Ecto neural progenitor cell (in vitro differentiated cells): ENCODE measurements at regions not wholly inside any gene's neighbourhood (a gene's known extent, or its start where the extent isn't known, plus 50 kb on each side); places are given as distances from the start of the nearest gene placed in this dataset.

ENCODE experiments used
- DNase-seq: peaks from one replicate; pipeline ENCODE4 v3.0.0-alpha.2; 2018; ENCODE audit warnings: low spot score

GRCh38 chr1:240672132-240672811 is 60.3 kb upstream of the GREM2 start:
- no peak for DNase-seq

DNA sequence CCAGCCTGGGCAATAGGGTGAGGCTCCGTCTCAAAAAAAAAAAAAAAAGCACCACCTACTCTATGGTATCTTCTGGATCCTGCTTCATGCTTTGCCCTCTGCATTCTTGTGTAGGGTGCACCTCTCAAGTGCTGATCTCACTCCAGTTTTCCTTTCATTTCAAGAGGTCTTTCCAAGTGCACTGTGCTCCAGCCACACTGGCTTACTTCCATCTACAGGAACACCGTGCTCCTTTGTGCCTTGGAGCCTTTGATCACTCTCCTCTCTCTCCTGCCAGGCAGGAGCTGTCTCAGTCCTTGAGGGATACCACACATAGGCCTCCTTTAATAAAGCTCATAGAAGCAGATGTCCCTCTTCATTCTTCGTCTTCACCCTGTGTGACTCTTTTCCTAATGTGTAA is 55.4 kb upstream of the GREM2 start:
- no peak for DNase-seq

DNA sequence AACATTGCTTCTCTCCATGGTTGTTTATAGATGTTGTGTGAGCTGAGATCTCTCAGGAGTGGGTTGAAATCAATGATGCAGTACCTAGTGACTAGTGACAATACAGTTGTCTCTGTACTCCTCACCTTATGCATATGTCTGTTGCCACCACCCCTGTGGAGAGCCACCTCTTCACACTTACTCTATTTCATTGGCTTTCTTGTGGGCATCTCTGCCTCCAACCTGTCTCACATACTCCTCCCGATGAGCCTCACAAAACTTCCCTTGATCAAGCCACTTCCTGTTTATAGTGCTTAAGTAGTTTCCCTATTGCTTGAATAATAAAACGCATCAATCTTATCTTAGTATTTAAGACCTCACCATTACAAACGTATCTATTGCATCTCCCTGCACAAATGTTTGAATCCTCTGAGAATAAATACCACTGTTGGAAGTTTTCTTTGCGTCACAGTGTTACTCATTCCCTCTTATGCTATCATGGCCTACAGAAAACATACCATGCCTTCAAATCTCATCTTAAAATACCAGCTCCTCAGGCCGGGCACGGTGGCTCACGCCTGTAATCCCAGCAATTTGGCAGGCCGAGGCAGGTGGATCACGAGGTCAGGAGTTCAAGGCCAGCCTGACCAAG is 54.7 kb upstream of the GREM2 start:
- no peak for DNase-seq

- DNase-seq, result no peak
These were observed 51.4 kb upstream of the GREM2 start for GRCh38 chr1:240663169-240663879.
